Liver (tissue), 8 donors: ENCODE measurements at regions not wholly inside any gene's neighbourhood (a gene's known extent, or its start where the extent isn't known, plus 50 kb on each side); places are given as distances from the start of the nearest gene placed in this dataset.

Experiments
- DNase-seq: peaks from one replicate; pipeline ENCODE4 v3.0.0-alpha.2; 2017; ENCODE audit warnings: low spot score
- H3K27ac ChIP-seq, 2 donors: one replicate each; pipeline ENCODE4 v1.7.0; 2013; ENCODE audit warnings: inconsistent platforms in 2 of 2, low read length in 2 of 2, control low read depth in 1 of 2, low read depth in 1 of 2, mild to moderate bottlenecking in 1 of 2
- H3K27me3 ChIP-seq, 4 donors: one replicate each; pipeline versions ENCODE4 v1.6.1 to v1.7.0; 2013; ENCODE audit warnings: low read length in 3 of 4, inconsistent platforms in 1 of 4, mild to moderate bottlenecking in 1 of 4, moderate library complexity in 1 of 4; ENCODE audit not compliant: control insufficient read depth in 4 of 4, insufficient read depth in 4 of 4
- H3K36me3 ChIP-seq, 4 donors: one replicate each; pipeline versions ENCODE4 v1.6.1 to v1.7.0; 2013; ENCODE audit warnings: low read length in 3 of 4, mild to moderate bottlenecking in 3 of 4, low read depth in 1 of 4, moderate library complexity in 1 of 4; ENCODE audit not compliant: control insufficient read depth in 4 of 4, insufficient read depth in 3 of 4
- H3K4me1 ChIP-seq, 4 donors: one replicate each; pipeline versions ENCODE4 v1.6.1 to v1.7.0; 2013; ENCODE audit warnings: low read length in 3 of 4, mild to moderate bottlenecking in 3 of 4, moderate library complexity in 1 of 4; ENCODE audit not compliant: control insufficient read depth in 4 of 4, insufficient read depth in 4 of 4
- H3K4me3 ChIP-seq, 3 donors: one replicate each; pipeline versions ENCODE4 v1.6.1 to v1.7.0; 2013; ENCODE audit warnings: low read length in 3 of 3, control low read depth in 1 of 3, low read depth in 1 of 3, mild to moderate bottlenecking in 1 of 3
- H3K9ac ChIP-seq, 2 donors: one replicate each; pipeline ENCODE4 v1.7.0; 2013; ENCODE audit warnings: low read length in 2 of 2, mild to moderate bottlenecking in 2 of 2, moderate library complexity in 2 of 2, control low read depth in 1 of 2, low read depth in 1 of 2
- H3K9me3 ChIP-seq, 4 donors: one replicate each; pipeline versions ENCODE4 v1.6.1 to v1.7.0; 2013; ENCODE audit warnings: low read length in 3 of 4; ENCODE audit not compliant: control insufficient read depth in 4 of 4
- EGR1 ChIP-seq, 2 donors: IDR thresholded peaks; 2 replicates each; pipeline ENCODE4 v1.6.1; 2016 to 2018; ENCODE audit warnings: antibody characterized with exemption in 2 of 2, low read depth in 2 of 2
- FOXA1 ChIP-seq: IDR thresholded peaks from 2 replicates; pipeline ENCODE4 v1.6.1; 2016; ENCODE audit warnings: antibody characterized with exemption
- FOXA2 ChIP-seq: IDR thresholded peaks from 2 replicates; pipeline ENCODE4 v1.6.1; 2016; ENCODE audit warnings: antibody characterized with exemption
- JUND ChIP-seq, 2 donors: IDR thresholded peaks; 2 replicates each; pipeline ENCODE4 v1.6.1; 2016; ENCODE audit warnings: antibody characterized with exemption in 2 of 2
- NR2F2 ChIP-seq: IDR thresholded peaks from 2 replicates; pipeline ENCODE4 v1.6.1; 2016; ENCODE audit warnings: antibody characterized with exemption
- RAD21 ChIP-seq, 2 donors: IDR thresholded peaks; 2 replicates each; pipeline ENCODE4 v1.6.1; 2016; ENCODE audit warnings: antibody characterized with exemption in 2 of 2, mild to moderate bottlenecking in 2 of 2
- SP1 ChIP-seq: IDR thresholded peaks from 2 replicates; pipeline ENCODE4 v1.6.1; 2018; ENCODE audit warnings: antibody characterized with exemption, mild to moderate bottlenecking
- YY1 ChIP-seq: IDR thresholded peaks from 2 replicates; pipeline ENCODE4 v1.6.1; 2016; ENCODE audit warnings: antibody characterized with exemption, mild to moderate bottlenecking
- WGBS: extraction: QIAGEN DNeasy Blood & Tissue Kit; methylation state at CpG from one replicate; pipeline ENCODE4 v1.1.7; 2013; 5-methylcytosine and 5-hydroxymethylcytosine counted together
- TF ChIP-seq, protein P1 (sequence below): IDR thresholded peaks from 2 replicates; pipeline ENCODE4 v1.6.1; 2016; ENCODE audit warnings: antibody characterized with exemption
- TF ChIP-seq, protein P2 (sequence below): fragments of 150-350 bp; IDR thresholded peaks from 2 replicates; pipeline ENCODE4 v1.5.1; 2017; ENCODE audit warnings: improper control_type of control experiment, low read depth, low read length; ENCODE audit not compliant: missing input control
- TF ChIP-seq, protein P3 (sequence below): IDR thresholded peaks from 2 replicates; pipeline ENCODE4 v1.6.1; 2016; ENCODE audit warnings: antibody characterized with exemption, mild to moderate bottlenecking
- TF ChIP-seq, protein P4 (sequence below): IDR thresholded peaks from 2 replicates; pipeline ENCODE4 v1.6.1; 2016; ENCODE audit warnings: antibody characterized with exemption
- donor health status: healthy.
- donor health status: healthy.
- donor health status: healthy.
- donor health status: healthy.
- donor health status: healthy.

DNA sequence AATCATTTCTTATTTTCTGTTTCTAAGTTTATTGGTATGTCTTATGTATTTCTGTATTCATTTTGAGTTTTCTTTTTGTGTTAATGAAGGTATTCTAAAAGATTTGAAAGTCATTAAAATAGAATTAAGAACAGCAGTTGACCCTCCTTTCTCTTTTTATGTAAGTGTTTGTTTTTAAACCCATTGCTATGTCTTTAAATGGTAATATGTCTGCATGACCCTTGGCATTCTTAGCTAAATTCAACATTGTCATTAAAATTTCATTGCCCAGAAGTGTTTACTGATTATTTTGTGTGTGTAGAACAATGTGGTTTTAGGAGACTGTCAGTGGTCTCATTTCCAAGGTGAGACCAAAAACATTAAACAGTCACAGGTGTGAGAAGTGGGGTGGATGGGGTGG, 197.8 kb downstream of the PCDH7 start:
- TF ChIP-seq, protein P1, sequence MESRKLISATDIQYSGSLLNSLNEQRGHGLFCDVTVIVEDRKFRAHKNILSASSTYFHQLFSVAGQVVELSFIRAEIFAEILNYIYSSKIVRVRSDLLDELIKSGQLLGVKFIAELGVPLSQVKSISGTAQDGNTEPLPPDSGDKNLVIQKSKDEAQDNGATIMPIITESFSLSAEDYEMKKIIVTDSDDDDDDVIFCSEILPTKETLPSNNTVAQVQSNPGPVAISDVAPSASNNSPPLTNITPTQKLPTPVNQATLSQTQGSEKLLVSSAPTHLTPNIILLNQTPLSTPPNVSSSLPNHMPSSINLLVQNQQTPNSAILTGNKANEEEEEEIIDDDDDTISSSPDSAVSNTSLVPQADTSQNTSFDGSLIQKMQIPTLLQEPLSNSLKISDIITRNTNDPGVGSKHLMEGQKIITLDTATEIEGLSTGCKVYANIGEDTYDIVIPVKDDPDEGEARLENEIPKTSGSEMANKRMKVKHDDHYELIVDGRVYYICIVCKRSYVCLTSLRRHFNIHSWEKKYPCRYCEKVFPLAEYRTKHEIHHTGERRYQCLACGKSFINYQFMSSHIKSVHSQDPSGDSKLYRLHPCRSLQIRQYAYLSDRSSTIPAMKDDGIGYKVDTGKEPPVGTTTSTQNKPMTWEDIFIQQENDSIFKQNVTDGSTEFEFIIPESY, result no peak
- Histone ChIP-seq H3K27ac (no peak overlapping the region), H3K36me3 (no peaks in the 10 kb centered on the region), H3K9ac (no peak overlapping the region), H3K27me3 (no peaks in the 10 kb centered on the region), H3K4me3 (no peak overlapping the region), H3K9me3 (no peaks in the 10 kb centered on the region), H3K4me1 (no peaks in the 10 kb centered on the region)
- no peak for DNase-seq

GRCh38 chr4:30919458-30919857, 199.3 kb downstream of the PCDH7 start:
- H3K9me3 ChIP-seq, result no peaks in the 10 kb centered on the region
- no peaks in the 10 kb centered on the region for H3K36me3 ChIP-seq
- no peak overlapping the region for H3K4me3 ChIP-seq
- H3K9ac ChIP-seq, result no peak overlapping the region
- H3K27ac ChIP-seq, result no peak overlapping the region
- WGBS, result 49% methylated on average over 1 of the region's 1 CpG
- no peaks in the 10 kb centered on the region for H3K27me3 ChIP-seq
- TF ChIP-seq, protein P1, result no peak
- TF ChIP-seq FOXA1, result no peak
- no peak for TF ChIP-seq EGR1 (IDR thresholded peaks at IDR 0.05; ENCODE audit: low read depth in 2 of 2)
- no peak for TF ChIP-seq SP1
- TF ChIP-seq, protein P2, sequence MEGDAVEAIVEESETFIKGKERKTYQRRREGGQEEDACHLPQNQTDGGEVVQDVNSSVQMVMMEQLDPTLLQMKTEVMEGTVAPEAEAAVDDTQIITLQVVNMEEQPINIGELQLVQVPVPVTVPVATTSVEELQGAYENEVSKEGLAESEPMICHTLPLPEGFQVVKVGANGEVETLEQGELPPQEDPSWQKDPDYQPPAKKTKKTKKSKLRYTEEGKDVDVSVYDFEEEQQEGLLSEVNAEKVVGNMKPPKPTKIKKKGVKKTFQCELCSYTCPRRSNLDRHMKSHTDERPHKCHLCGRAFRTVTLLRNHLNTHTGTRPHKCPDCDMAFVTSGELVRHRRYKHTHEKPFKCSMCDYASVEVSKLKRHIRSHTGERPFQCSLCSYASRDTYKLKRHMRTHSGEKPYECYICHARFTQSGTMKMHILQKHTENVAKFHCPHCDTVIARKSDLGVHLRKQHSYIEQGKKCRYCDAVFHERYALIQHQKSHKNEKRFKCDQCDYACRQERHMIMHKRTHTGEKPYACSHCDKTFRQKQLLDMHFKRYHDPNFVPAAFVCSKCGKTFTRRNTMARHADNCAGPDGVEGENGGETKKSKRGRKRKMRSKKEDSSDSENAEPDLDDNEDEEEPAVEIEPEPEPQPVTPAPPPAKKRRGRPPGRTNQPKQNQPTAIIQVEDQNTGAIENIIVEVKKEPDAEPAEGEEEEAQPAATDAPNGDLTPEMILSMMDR, result no peak
- TF ChIP-seq YY1, result no peak
- TF ChIP-seq RAD21 (IDR thresholded peaks at IDR 0.05), result no peak
- TF ChIP-seq, protein P3, sequence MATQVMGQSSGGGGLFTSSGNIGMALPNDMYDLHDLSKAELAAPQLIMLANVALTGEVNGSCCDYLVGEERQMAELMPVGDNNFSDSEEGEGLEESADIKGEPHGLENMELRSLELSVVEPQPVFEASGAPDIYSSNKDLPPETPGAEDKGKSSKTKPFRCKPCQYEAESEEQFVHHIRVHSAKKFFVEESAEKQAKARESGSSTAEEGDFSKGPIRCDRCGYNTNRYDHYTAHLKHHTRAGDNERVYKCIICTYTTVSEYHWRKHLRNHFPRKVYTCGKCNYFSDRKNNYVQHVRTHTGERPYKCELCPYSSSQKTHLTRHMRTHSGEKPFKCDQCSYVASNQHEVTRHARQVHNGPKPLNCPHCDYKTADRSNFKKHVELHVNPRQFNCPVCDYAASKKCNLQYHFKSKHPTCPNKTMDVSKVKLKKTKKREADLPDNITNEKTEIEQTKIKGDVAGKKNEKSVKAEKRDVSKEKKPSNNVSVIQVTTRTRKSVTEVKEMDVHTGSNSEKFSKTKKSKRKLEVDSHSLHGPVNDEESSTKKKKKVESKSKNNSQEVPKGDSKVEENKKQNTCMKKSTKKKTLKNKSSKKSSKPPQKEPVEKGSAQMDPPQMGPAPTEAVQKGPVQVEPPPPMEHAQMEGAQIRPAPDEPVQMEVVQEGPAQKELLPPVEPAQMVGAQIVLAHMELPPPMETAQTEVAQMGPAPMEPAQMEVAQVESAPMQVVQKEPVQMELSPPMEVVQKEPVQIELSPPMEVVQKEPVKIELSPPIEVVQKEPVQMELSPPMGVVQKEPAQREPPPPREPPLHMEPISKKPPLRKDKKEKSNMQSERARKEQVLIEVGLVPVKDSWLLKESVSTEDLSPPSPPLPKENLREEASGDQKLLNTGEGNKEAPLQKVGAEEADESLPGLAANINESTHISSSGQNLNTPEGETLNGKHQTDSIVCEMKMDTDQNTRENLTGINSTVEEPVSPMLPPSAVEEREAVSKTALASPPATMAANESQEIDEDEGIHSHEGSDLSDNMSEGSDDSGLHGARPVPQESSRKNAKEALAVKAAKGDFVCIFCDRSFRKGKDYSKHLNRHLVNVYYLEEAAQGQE, result no peak
- TF ChIP-seq, protein P4, sequence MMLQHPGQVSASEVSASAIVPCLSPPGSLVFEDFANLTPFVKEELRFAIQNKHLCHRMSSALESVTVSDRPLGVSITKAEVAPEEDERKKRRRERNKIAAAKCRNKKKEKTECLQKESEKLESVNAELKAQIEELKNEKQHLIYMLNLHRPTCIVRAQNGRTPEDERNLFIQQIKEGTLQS, result no peak
- no peak for TF ChIP-seq NR2F2
- TF ChIP-seq FOXA2, result no peak
- TF ChIP-seq JUND (IDR thresholded peaks at IDR 0.05), result no peak
- H3K4me1 ChIP-seq, result no peaks in the 10 kb centered on the region
- no peak for DNase-seq
